Retina (tissue), 1 donor: ENCODE measurements at regions not wholly inside any gene's neighbourhood (a gene's known extent, or its start where the extent isn't known, plus 50 kb on each side); places are given as distances from the start of the nearest gene placed in this dataset.

ENCODE experiments used
- DNase-seq: peaks from one replicate; pipeline ENCODE4 v3.0.0-alpha.2; 2016

GRCh38 chr3:193754719-193755118 is 161.7 kb downstream of the OPA1 start:
- no peak for DNase-seq

- no peak for DNase-seq
Observed at GRCh38 chr3:193756536-193756935, 163.5 kb downstream of the OPA1 start.

GRCh38 chr3:193757457-193757856 is 164.4 kb downstream of the OPA1 start:
- no peak for DNase-seq

- no peak for DNase-seq
Observed at GRCh38 chr3:193761969-193762368, 169.0 kb downstream of the OPA1 start.

- DNase-seq = no peak
Observed at GRCh38 chr3:193762657-193763056, 169.6 kb downstream of the OPA1 start.

- DNase-seq = no peak
Observed at GRCh38 chr3:193764959-193765358, 172.0 kb downstream of the OPA1 start.

- peak; percentile 52 for DNase-seq
Observed at GRCh38 chr3:193767353-193768069, 174.5 kb downstream of the OPA1 start.

GRCh38 chr3:193768070-193768394 is 175.0 kb downstream of the OPA1 start:
- DNase-seq = no peak

- DNase-seq = no peak
Observed at GRCh38 chr3:193769437-193769836, 176.4 kb downstream of the OPA1 start.

GRCh38 chr3:193771011-193771652 is 178.1 kb downstream of the OPA1 start:
- no peak for DNase-seq

- DNase-seq = peak; percentile 60
Observed at GRCh38 chr3:193771653-193772421, 178.8 kb downstream of the OPA1 start.

GRCh38 chr3:193772422-193772763 is 179.4 kb downstream of the OPA1 start:
- peak; percentile 93 for DNase-seq

GRCh38 chr3:193773266-193774220 is 180.5 kb downstream of the OPA1 start:
- DNase-seq = peak; percentile 47

- DNase-seq = no peak
Observed at GRCh38 chr3:193774272-193774915, 181.4 kb downstream of the OPA1 start.

GRCh38 chr3:193774916-193775285 is 181.9 kb downstream of the OPA1 start:
- no peak for DNase-seq

GRCh38 chr3:193775421-193776077 is 182.5 kb downstream of the OPA1 start:
- DNase-seq = peak; percentile 38

- no peak for DNase-seq
Observed at GRCh38 chr3:193776626-193777358, 183.8 kb downstream of the OPA1 start.

- peak; percentile 37 for DNase-seq
Observed at GRCh38 chr3:193777524-193777923, 184.5 kb downstream of the OPA1 start.

GRCh38 chr3:193778676-193779075 is 185.7 kb downstream of the OPA1 start:
- DNase-seq = no peak

GRCh38 chr3:193779933-193780332 is 186.9 kb downstream of the OPA1 start:
- no peak for DNase-seq

- no peak for DNase-seq
Observed at GRCh38 chr3:193780397-193780796, 187.4 kb downstream of the OPA1 start.
